ENCODE measurements at regions not wholly inside any gene's neighbourhood (a gene's known extent, or its start where the extent isn't known, plus 50 kb on each side); places are given as distances from the start of the nearest gene placed in this dataset.

DNA sequence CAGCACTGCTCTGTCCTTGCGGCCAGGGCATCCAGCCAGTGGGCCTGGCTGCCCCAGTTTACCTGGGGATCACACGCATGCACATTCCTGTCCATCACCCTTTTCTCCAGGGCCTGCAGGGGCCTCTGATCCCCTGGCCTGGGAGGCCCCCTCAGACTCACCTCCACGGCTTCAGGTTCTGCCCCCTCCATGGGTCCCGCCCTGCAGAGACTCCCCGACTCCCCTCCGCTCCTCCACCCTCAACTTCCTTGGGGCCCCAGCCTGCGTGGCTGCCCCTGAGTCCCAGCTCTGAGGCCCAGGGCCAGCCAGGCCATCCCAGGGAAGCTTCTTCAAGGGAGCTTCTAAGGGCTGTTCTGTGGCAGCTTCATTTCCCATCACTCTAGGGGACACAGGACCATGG is 324.1 kb downstream of the TCERG1L start:
- intact Hi-C loops (cut with micrococcal nuclease), result no loop called here
- Mint-ChIP-seq H3K36me3 (no peaks in the 10 kb centered on the region), H3K9me3 (peaks cover 10% of the 10 kb centered on the region), H3K4me1 (ENCODE audit: low read depth) (no peaks in the 10 kb centered on the region), H3K4me3 (no peak overlapping the region), H3K27me3 (no peaks in the 10 kb centered on the region), H3K27ac (no peak overlapping the region)
- POLR2A ChIA-PET, result no interaction called here
- CTCF ChIA-PET, result no interaction called here
- no peak for DNase-seq

DNA sequence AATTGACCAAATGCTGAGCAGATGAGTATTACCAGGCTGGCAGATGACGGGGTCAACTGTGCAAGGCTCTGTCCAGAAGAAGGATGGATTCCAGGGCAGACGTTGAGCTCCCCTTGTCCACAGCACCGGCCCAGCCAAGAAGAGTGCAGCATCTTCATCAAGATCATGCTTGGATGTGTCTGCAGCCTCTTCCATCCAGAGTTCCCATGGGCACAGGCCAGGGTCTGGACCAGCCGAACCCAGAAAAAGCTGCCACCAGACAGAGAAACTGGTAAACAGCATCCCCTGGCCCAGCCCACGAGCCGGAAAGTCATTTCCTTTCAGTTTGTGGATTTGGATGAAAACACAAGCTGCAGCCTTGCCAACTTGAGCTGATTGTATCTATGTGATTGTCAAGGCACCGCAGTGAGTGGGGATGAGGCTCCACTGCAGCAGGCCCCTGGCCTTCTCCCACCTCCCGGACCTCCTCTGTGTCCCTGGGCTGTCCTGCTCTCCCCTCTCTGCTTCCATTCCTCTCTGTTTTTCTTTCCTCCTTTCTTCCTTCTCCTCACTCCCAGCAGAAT is 321.8 kb downstream of the TCERG1L start:
- DNase-seq, result no peak
- POLR2A ChIA-PET, result no interaction called here
- H3K4me1 Mint-ChIP-seq (ENCODE audit: low read depth), result no peaks in the 10 kb centered on the region

DNA sequence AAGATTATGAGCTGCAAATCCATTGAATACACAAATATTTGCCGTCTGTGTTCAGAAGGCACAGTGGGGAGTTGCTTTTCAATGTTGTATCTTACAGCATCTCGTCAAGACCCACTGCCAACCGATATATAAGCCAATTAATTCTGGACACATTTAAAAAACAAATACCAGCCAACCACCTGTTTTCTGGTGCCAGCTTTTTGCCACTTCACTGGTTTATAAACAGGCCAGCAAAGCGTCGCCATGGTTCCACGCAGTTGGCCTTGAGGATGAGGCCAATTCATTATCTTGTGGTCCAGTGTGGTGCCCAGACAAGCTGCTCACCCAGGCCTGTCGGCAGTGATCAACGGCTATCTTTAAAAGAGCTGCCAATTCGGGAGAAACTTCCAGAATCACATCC is 321.0 kb downstream of the TCERG1L start:
- no peak overlapping the region for H3K27ac Mint-ChIP-seq
- no peaks in the 10 kb centered on the region for H3K9me3 Mint-ChIP-seq
- no peak for DNase-seq
- ChIA-PET POLR2A (no interaction called here), CTCF (no interaction called here)
- no peak overlapping the region for H3K4me3 Mint-ChIP-seq
- no peaks in the 10 kb centered on the region for H3K36me3 Mint-ChIP-seq
- no peaks in the 10 kb centered on the region for H3K27me3 Mint-ChIP-seq
- intact Hi-C loops (cut with micrococcal nuclease), result no loop called here
- H3K4me1 Mint-ChIP-seq (ENCODE audit: low read depth), result no peaks in the 10 kb centered on the region

More for the DNA sequence above, 321.8 kb downstream of the TCERG1L start:
- intact Hi-C loops (cut with micrococcal nuclease), result no loop called here
- H3K36me3 Mint-ChIP-seq, result no peaks in the 10 kb centered on the region
- no peak overlapping the region for H3K4me3 Mint-ChIP-seq
- H3K9me3 Mint-ChIP-seq, result no peaks in the 10 kb centered on the region
- H3K27me3 Mint-ChIP-seq, result no peaks in the 10 kb centered on the region
- CTCF ChIA-PET, result no interaction called here
- H3K27ac Mint-ChIP-seq, result no peak overlapping the region

DNA sequence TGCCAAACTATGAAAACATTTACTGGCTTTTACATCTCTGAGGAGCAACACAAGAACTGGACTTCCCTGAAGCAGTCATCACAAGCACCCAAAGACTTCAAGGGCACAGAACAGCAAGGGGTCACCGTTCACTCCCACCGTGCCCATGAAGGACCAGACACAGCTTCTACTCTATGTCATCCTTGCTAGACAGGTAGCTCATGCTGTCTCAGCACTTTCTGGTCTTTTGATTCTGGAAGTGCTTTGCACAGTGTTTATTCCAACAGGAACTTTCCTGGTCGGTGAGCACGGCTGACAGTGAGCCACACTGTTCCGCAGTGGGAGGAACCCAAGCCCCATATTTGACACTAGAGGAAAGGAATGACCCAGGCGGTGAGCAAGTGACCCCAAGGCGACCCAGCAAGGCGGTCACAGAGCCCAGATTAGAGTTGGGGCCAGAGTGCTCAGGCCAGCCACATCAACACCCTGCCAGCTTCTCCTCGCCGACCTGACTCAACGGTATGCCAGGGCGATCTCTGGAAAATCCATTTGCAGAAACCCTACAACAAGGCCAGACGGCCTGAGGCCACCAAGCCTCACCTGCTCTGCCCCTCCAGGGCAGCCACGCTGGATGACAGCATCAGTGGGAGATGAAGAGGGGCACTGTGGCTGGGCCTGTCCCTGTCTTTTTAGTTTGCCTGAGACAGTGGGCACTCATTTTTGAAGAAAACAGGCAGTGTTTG is 318.6 kb downstream of the TCERG1L start:
- DNase-seq, result no peak

DNA sequence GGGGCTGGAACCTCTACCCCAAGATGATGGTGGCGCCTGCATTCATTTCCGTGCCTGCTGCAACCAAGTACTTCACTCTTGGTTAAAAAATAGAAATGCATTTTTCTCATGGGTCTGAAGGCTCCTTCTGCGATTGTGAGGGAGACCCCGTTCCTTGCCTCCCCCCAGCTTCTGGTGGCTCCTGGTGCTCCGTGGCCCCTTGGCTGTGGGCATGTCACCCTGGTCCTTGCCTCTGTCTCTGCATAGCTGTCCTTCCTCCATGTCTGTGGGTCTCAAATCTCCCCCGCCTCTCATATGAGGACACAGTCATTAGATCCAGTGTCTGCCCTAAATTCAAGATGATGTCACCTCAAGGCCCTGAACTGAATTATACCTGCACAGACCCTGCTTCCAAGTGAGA is 317.9 kb downstream of the TCERG1L start:
- ChIA-PET POLR2A (no interaction called here), CTCF (no interaction called here)
- Mint-ChIP-seq H3K36me3 (no peaks in the 10 kb centered on the region), H3K4me3 (no peak overlapping the region), H3K4me1 (ENCODE audit: low read depth) (no peaks in the 10 kb centered on the region), H3K9me3 (peaks cover 5% of the 10 kb centered on the region), H3K27ac (no peak overlapping the region), H3K27me3 (no peaks in the 10 kb centered on the region)
- DNase-seq, result no peak
- intact Hi-C loops (cut with micrococcal nuclease), result no loop called here

More for the DNA sequence above, 318.6 kb downstream of the TCERG1L start:
- Mint-ChIP-seq H3K36me3 (no peaks in the 10 kb centered on the region), H3K27ac (no peak overlapping the region), H3K4me3 (no peak overlapping the region), H3K27me3 (no peaks in the 10 kb centered on the region), H3K9me3 (peaks cover 5% of the 10 kb centered on the region), H3K4me1 (ENCODE audit: low read depth) (no peaks in the 10 kb centered on the region)
- intact Hi-C loops (cut with micrococcal nuclease), result no loop called here
- CTCF ChIA-PET, result no interaction called here
- POLR2A ChIA-PET, result no interaction called here

DNA sequence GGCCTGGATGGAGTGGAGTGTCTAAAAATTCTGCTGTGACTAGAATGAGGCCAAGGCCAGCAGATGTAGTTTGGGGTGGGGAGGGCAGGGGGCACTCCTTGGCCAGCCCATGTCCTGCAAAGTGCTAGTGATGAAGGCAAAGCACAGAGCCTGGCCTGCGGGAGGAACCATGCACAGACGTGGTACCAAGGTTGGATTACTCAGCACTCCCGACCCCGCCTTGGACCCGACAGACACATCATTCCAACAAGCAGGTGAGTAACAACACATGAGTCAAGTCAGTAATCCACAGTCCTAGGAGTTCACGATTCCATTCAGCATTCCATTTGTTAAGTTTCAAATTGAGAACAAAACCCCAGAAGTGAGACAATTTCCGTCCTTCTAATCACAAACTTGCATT is 317.3 kb downstream of the TCERG1L start:
- ChIA-PET CTCF (no interaction called here), POLR2A (no interaction called here)
- no peaks in the 10 kb centered on the region for H3K27me3 Mint-ChIP-seq
- no peaks in the 10 kb centered on the region for H3K36me3 Mint-ChIP-seq
- no peak overlapping the region for H3K4me3 Mint-ChIP-seq
- H3K4me1 Mint-ChIP-seq (ENCODE audit: low read depth), result no peaks in the 10 kb centered on the region
- intact Hi-C loops (cut with micrococcal nuclease), result no loop called here
- H3K9me3 Mint-ChIP-seq, result peaks cover 5% of the 10 kb centered on the region
- no peak for DNase-seq
- H3K27ac Mint-ChIP-seq, result no peak overlapping the region

DNA sequence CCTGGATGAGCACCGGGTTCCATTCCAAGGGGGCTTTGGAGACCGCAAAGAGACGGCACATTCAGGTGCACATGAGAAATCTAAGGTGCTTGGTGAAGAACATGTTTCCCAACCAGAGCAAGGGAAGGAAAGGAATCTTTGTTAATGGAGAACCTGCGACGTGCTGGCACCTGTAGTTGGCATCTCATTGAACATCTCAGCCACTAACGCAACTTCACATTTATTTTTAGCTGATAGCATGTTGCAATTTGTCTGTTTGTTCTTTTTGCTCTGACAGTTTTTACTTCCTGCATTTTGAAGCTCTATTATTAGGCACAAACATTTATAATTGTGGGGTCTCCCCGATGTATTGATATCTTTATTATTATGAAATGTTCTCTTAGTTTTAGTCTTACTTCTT is 316.7 kb downstream of the TCERG1L start:
- Mint-ChIP-seq H3K9me3 (peaks cover 5% of the 10 kb centered on the region), H3K36me3 (no peaks in the 10 kb centered on the region), H3K27ac (no peak overlapping the region), H3K27me3 (no peaks in the 10 kb centered on the region), H3K4me1 (ENCODE audit: low read depth) (no peaks in the 10 kb centered on the region), H3K4me3 (no peak overlapping the region)
- DNase-seq, result no peak
- ChIA-PET CTCF (no interaction called here), POLR2A (no interaction called here)
- intact Hi-C loops (cut with micrococcal nuclease), result no loop called here

DNA sequence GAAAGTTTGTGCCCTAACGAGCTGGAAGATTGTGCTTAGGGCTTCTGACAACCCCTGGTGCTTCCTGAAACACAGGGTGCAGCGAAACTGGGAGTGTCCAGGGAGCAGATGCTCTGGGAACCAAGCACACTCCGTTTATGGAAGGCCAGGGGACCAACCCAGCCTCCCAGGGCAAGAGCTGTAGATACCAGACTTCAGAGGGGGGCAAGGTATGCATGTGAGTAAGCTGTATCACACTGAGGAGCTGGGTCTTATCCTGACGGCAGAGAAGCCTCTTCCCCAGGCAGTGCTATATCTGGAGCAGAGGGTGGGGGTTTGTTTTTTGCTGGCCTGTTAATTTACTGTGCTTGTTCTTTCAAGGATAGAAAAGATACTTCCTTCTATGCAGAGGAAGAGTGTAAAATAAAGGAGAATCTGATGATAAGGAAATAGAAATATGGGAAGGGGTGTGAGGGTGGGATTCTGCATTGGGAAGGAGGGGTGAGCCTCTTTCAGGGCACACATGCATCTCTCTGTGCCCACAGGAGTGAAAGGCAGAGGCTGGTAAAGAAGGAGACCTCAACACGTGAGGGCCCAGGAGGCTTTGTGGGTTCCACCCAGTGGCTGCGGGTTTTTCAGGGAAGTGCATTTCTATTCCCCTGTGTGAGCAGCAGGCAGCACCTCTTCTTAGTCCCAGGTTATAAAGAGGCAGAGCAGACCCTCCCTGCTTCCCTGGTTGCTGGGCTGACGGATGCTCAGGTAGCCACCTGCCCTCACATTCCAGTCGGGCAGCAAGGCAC is 314.1 kb downstream of the TCERG1L start:
- CTCF ChIA-PET, result no interaction called here
- Mint-ChIP-seq H3K27ac (no peak overlapping the region), H3K4me1 (ENCODE audit: low read depth) (no peaks in the 10 kb centered on the region), H3K27me3 (no peaks in the 10 kb centered on the region), H3K36me3 (no peaks in the 10 kb centered on the region), H3K9me3 (peaks cover 5% of the 10 kb centered on the region), H3K4me3 (no peak overlapping the region)
- DNase-seq, result no peak
- POLR2A ChIA-PET, result no interaction called here
- intact Hi-C loops (cut with micrococcal nuclease), result no loop called here

DNA sequence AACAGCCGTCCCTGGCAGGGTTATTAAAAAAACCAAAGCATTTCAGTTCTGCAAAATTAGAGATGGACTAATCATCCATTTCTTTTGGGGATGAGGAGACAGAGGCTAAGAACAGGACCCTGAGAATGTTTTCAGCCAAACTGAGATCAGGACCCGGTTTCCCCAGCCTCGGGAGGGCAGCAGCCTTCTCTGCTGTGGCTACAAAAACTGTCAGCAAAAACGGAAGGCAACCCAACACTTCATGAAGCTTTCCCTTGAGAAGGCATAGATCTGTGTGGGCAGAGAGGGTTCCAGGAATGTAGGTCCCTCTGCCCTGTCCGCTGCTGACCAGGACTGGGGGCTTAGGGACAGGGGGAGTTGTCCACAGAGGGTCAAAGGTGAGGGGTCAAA is 313.5 kb downstream of the TCERG1L start:
- no peak for DNase-seq
- H3K27me3 Mint-ChIP-seq, result no peaks in the 10 kb centered on the region
- no peak overlapping the region for H3K4me3 Mint-ChIP-seq
- intact Hi-C loops (cut with micrococcal nuclease), result no loop called here
- H3K9me3 Mint-ChIP-seq, result peaks cover 5% of the 10 kb centered on the region
- CTCF ChIA-PET, result no interaction called here
- H3K36me3 Mint-ChIP-seq, result no peaks in the 10 kb centered on the region
- H3K4me1 Mint-ChIP-seq (ENCODE audit: low read depth), result no peaks in the 10 kb centered on the region
- no peak overlapping the region for H3K27ac Mint-ChIP-seq
- POLR2A ChIA-PET, result no interaction called here

DNA sequence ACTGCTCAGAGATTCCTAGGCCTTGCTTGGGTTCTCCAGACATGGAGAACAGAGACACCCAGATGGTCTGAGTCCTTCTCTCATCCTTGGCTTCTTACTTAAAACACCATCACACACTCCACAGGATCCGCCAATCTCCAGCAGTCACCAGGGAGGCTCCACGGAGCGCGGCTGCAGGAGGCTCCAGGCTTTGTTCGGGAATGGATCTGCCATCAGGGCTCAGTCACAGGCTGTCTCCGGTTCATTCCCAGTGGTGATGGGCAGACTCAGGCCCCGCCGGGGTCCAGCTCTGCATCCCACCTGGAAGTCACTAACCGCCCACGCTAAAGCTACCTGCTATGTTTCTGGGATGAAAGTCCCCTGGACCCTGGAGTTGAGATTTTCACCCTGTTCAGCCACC is 312.9 kb downstream of the TCERG1L start:
- ChIA-PET CTCF (no interaction called here), POLR2A (no interaction called here)
- no peak for DNase-seq
- H3K4me3 Mint-ChIP-seq, result no peak overlapping the region
- peaks cover 5% of the 10 kb centered on the region for H3K9me3 Mint-ChIP-seq
- no peak overlapping the region for H3K27ac Mint-ChIP-seq
- intact Hi-C loops (cut with micrococcal nuclease), result no loop called here
- H3K27me3 Mint-ChIP-seq, result no peaks in the 10 kb centered on the region
- no peaks in the 10 kb centered on the region for H3K4me1 Mint-ChIP-seq (ENCODE audit: low read depth)
- H3K36me3 Mint-ChIP-seq, result no peaks in the 10 kb centered on the region

DNA sequence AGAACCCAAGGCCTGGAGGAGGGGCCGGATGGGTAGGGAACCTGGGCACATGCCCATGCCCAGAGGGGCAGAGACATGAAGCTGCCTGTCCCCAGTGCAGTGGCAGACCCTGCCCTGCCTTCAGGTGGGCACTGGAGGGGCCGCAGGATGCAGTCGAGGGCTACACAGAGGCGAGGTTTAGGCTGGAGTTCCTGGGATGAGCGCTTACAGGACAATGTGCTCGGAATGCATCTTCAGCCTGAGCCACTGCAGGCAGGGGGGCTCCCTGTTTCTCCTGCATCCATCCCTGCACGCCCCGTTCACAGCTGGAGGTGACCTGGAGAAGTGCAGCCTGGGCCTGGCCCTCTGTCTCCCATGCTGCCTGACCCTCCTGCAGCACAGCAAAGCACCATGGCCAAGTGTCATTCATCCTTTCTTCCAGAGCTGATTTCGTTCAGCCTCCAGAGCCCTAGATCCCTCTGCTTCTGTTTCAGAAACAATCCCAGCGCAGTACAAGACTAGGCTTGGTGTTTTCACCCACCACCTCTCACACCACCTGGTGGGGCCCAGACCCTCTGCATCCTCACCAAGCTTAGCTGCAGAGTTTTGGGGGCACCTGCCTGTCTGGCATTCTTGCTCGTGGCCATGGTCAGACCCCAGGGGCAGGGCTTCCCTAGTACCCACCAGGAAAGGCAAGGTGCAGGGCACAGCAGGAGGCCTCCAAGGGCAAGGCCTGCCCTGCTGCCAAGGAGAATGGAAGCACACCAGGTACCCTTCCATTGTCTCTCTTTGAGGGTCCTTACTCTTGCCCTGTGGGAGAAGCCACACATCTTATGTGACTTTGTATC is 311.9 kb downstream of the TCERG1L start:
- CTCF ChIA-PET, result no interaction called here
- no peaks in the 10 kb centered on the region for H3K4me1 Mint-ChIP-seq (ENCODE audit: low read depth)
- H3K9me3 Mint-ChIP-seq, result peaks cover 5% of the 10 kb centered on the region
- H3K36me3 Mint-ChIP-seq, result no peaks in the 10 kb centered on the region
- H3K27me3 Mint-ChIP-seq, result no peaks in the 10 kb centered on the region
- no peak overlapping the region for H3K4me3 Mint-ChIP-seq
- intact Hi-C loops (cut with micrococcal nuclease), result no loop called here
- no peak overlapping the region for H3K27ac Mint-ChIP-seq
- POLR2A ChIA-PET, result no interaction called here
- DNase-seq, result no peak

DNA sequence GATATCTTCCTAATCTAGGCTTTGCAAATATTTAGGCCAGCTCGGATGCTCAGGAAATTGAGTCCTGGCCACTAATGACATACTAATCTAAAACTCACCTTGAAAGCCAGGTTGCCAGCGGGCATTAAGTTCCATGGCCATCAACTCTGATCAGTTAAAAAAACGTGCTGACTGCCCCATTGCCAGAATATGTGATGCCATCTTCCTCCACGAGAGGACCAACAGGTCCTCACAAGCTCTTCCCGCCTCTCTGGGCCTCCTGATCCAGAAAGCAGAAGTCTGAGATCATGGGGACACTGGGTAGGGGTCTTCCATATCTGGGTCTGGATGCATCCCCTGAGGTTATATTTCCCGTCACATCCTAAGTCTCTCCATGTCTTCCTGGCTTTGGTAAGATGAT is 311.3 kb downstream of the TCERG1L start:
- no peak overlapping the region for H3K27ac Mint-ChIP-seq
- CTCF ChIA-PET, result no interaction called here
- no peaks in the 10 kb centered on the region for H3K27me3 Mint-ChIP-seq
- intact Hi-C loops (cut with micrococcal nuclease), result no loop called here
- no peaks in the 10 kb centered on the region for H3K4me1 Mint-ChIP-seq (ENCODE audit: low read depth)
- H3K36me3 Mint-ChIP-seq, result no peaks in the 10 kb centered on the region
- POLR2A ChIA-PET, result no interaction called here
- no peak for DNase-seq
- H3K9me3 Mint-ChIP-seq, result peaks cover 5% of the 10 kb centered on the region
- H3K4me3 Mint-ChIP-seq, result no peak overlapping the region
